ENCODE measurements at regions not wholly inside any gene's neighbourhood (a gene's known extent, or its start where the extent isn't known, plus 50 kb on each side); places are given as distances from the start of the nearest gene placed in this dataset.

DNA sequence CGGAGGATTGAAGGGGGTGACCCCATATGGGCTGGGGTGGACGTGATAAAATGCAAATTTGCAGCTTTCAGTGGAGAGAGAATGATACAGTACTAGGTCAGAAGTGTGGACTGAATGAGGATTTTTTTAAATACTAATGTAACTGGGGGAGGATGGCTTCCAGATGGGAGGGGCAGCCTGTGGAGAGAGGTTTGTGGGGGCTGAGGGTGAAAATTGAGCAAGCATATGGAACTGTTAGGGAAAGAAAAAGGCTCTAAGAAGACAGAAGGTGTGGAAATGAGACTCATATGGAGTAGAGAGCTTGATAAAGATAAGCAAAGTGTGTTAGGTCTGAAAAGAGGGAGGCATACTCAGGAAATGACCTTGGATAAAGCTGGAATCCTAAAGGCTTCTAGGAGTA lies 926.4 kb downstream of the IGSF11 start:
- no peak for DNase-seq (ENCODE audit: low read depth)
- TF ChIP-seq, protein P1, sequence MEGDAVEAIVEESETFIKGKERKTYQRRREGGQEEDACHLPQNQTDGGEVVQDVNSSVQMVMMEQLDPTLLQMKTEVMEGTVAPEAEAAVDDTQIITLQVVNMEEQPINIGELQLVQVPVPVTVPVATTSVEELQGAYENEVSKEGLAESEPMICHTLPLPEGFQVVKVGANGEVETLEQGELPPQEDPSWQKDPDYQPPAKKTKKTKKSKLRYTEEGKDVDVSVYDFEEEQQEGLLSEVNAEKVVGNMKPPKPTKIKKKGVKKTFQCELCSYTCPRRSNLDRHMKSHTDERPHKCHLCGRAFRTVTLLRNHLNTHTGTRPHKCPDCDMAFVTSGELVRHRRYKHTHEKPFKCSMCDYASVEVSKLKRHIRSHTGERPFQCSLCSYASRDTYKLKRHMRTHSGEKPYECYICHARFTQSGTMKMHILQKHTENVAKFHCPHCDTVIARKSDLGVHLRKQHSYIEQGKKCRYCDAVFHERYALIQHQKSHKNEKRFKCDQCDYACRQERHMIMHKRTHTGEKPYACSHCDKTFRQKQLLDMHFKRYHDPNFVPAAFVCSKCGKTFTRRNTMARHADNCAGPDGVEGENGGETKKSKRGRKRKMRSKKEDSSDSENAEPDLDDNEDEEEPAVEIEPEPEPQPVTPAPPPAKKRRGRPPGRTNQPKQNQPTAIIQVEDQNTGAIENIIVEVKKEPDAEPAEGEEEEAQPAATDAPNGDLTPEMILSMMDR (conservative IDR thresholded peaks at IDR 0.05; ENCODE audit: low read depth, low read length) = no peak
- H3K4me3 ChIP-seq (ENCODE audit: low read depth, low read length) = no peak overlapping the region

DNA sequence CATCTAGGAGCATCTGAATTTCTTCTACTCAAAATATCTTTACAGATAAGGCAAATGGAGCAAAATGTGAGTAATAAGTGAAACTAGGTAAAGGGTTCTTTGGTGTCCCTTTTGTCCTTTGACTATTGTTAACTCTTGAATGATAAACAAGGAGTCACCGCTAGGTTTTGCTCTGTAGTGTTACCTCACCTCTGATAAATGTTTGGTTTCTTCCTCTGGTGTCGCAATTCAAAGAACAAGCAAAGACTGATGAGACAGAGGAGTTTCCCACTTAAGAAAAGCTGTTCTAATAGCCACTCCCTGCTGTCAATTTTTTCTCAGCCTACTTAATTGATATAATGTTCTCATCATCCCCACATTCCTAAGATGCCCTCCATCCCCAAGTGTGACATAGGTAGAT lies 925.9 kb downstream of the IGSF11 start:
- H3K4me3 ChIP-seq (ENCODE audit: low read depth, low read length) = no peak overlapping the region
- TF ChIP-seq, protein P1 (conservative IDR thresholded peaks at IDR 0.05; ENCODE audit: low read depth, low read length) = no peak
- DNase-seq (ENCODE audit: low read depth) = no peak

DNA sequence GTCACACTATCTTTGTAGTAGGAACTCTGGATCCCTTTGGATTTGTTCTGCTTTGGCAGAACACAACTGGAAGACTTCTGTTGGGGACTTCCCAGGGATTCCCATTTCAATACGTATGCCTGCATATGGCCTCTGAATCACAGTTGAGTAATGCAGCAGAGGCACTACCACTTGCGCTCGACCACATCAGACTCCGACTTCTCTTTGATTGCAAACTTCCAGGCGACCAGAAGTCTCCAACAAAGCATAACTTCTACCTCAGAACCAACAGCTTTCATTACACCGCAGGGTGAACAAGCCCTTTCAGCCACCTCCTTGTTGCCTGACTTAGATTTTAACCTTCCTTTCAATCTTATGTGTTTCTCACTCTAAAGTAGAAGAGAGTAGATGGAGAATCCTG lies 924.4 kb downstream of the IGSF11 start:
- DNase-seq (ENCODE audit: low read depth) = no peak
- H3K4me3 ChIP-seq (ENCODE audit: low read depth, low read length) = no peak overlapping the region
- TF ChIP-seq, protein P1 (conservative IDR thresholded peaks at IDR 0.05; ENCODE audit: low read depth, low read length) = no peak

DNA sequence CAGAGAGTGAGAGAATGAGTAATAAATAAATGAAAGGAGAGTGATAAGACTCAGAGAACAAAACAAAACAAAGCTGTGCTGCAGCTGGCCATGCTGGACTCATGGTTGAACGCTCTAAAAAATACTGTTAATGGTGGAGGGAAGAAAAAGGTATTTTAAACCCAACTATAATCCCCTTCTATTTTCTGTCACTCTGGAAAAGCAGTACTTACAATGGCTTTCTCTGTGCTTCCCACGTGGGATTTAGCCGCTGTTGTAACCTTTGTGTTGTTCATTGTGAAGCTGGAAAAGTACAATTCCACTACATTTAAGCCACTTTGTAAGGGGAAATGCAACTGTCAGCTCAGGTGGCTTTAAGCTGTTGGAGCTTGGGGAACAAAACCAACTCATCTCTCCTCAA lies 917.7 kb downstream of the IGSF11 start:
- TF ChIP-seq, protein P1 (conservative IDR thresholded peaks at IDR 0.05; ENCODE audit: low read depth, low read length) = no peak
- DNase-seq (ENCODE audit: low read depth) = no peak
- H3K4me3 ChIP-seq (ENCODE audit: low read depth, low read length) = no peak overlapping the region

DNA sequence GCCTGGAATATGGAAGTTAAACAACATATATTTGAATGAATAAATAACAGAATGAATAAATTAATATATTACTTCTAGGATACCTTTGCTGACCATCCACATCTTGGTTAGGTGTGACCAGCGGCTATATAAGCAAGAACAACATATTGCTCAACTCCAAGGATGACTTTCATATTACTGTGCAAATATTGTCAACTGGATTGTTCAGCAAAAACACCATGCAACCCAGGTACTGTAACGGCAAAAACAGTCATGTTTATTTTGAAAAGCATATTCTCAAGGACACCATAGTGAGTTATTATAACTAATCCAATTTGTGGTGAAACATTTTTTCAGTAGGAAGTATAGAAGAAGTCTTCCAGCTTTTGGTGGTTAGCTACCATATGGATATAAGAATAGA lies 907.9 kb downstream of the IGSF11 start:
- H3K4me3 ChIP-seq (ENCODE audit: low read depth, low read length) = no peak overlapping the region
- TF ChIP-seq, protein P1 (conservative IDR thresholded peaks at IDR 0.05; ENCODE audit: low read depth, low read length) = no peak
- no peak for DNase-seq (ENCODE audit: low read depth)

DNA sequence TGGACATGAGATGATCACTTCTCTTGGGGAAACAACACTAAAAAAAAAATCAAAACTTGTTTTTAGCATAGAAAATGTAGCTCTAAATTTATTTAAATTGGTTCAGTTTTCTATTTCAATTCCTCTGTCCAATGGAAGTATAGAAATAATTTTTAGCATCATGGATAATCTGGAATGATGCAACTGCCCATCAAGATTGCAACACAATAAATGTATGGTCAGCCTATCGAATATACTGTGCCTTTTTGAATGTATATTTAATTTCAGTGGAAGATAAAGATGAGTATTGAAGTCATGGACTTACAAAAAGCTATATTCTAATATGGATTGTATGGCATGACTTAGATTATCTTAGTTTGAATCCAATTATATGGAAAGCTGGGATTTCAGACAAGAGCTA lies 906.7 kb downstream of the IGSF11 start:
- TF ChIP-seq, protein P1 (conservative IDR thresholded peaks at IDR 0.05; ENCODE audit: low read depth, low read length) = no peak
- no peak overlapping the region for H3K4me3 ChIP-seq (ENCODE audit: low read depth, low read length)
- DNase-seq (ENCODE audit: low read depth) = no peak

DNA sequence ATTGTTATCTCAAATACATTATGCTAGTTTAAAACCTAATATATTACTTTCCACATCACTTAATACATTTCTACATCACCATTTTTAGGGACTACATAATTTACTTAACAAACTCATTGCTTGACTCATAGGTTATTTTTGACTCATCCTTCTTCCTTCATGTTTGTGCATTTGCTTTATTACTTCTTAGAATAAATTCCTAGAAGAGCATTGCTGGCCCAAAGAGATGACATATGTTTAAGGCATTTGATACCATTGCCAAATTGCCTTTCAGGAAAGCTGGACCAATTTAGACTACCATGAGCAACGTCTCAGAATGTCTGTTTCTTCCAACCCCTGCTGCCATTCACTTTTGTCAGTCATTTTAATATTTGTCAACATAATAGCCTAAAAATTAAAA lies 905.8 kb downstream of the IGSF11 start:
- TF ChIP-seq, protein P1 (conservative IDR thresholded peaks at IDR 0.05; ENCODE audit: low read depth, low read length) = no peak
- DNase-seq (ENCODE audit: low read depth) = no peak
- no peak overlapping the region for H3K4me3 ChIP-seq (ENCODE audit: low read depth, low read length)

Measured in choroid plexus epithelial cell (primary cell).